HEK293 (cell line): ENCODE measurements at regions not wholly inside any gene's neighbourhood (a gene's known extent, or its start where the extent isn't known, plus 50 kb on each side); places are given as distances from the start of the nearest gene placed in this dataset.

Source experiments
- EGR2 ChIP-seq: fragments of 450-650 bp; formaldehyde crosslinking; IDR thresholded peaks from 2 replicates; pipeline ENCODE4 v1.5.1; 2016; ENCODE audit warnings: low read depth, missing biosample characterization, missing genetic modification characterization
- GLI2 ChIP-seq: fragments of 450-650 bp; formaldehyde crosslinking; IDR thresholded peaks from 2 replicates; pipeline ENCODE4; 2017; ENCODE audit warnings: missing biosample characterization, missing genetic modification characterization, low read depth, borderline replicate concordance
- GLI4 ChIP-seq: fragments of 450-650 bp; formaldehyde crosslinking; IDR thresholded peaks from 2 replicates; pipeline ENCODE4 v1.5.1; 2016; ENCODE audit warnings: missing biosample characterization, missing genetic modification characterization
- KLF9 ChIP-seq: fragments of 450-650 bp; formaldehyde crosslinking; IDR thresholded peaks from 2 replicates; pipeline ENCODE4 v1.5.1; 2016; ENCODE audit warnings: missing biosample characterization, missing genetic modification characterization, low read depth
- RBAK ChIP-seq: fragments of 450-650 bp; formaldehyde crosslinking; IDR thresholded peaks from 2 replicates; pipeline ENCODE4 v1.5.1; 2016; ENCODE audit warnings: missing biosample characterization, missing genetic modification characterization
- SETDB1 ChIP-seq: IDR thresholded peaks from one replicate; pipeline ENCODE4 v1.6.1; 2017; ENCODE audit warnings: mild to moderate bottlenecking, low read length, moderate library complexity, mixed read lengths; ENCODE audit not compliant: insufficient read length
- ZEB2 ChIP-seq: fragments of 450-650 bp; formaldehyde crosslinking; IDR thresholded peaks from 2 replicates; pipeline ENCODE4 v1.5.1; 2016; ENCODE audit warnings: missing biosample characterization, missing genetic modification characterization
- ZNF16 ChIP-seq: fragments of 450-650 bp; formaldehyde crosslinking; IDR thresholded peaks from 2 replicates; pipeline ENCODE4 v1.5.1; 2016; ENCODE audit warnings: low read depth, missing biosample characterization, missing genetic modification characterization
- ZNF169 ChIP-seq: fragments of 450-650 bp; formaldehyde crosslinking; IDR thresholded peaks from 2 replicates; pipeline ENCODE4 v1.5.1; 2016; ENCODE audit warnings: missing biosample characterization, missing genetic modification characterization
- ZNF184 ChIP-seq: fragments of 450-650 bp; IDR thresholded peaks from 2 replicates; pipeline ENCODE4 v1.5.1; 2018; ENCODE audit warnings: missing biosample characterization, mild to moderate bottlenecking, missing genetic modification characterization
- ZNF214 ChIP-seq: fragments of 450-650 bp; formaldehyde crosslinking; IDR thresholded peaks from 2 replicates; pipeline ENCODE4 v1.5.1; 2017; ENCODE audit warnings: missing biosample characterization, mild to moderate bottlenecking, missing genetic modification characterization, borderline replicate concordance
- ZNF292 ChIP-seq: fragments of 450-650 bp; formaldehyde crosslinking; IDR thresholded peaks from 2 replicates; pipeline ENCODE4 v1.5.1; 2016; ENCODE audit warnings: low read depth, missing biosample characterization, missing genetic modification characterization, borderline replicate concordance
- ZNF302 ChIP-seq: fragments of 450-650 bp; formaldehyde crosslinking; IDR thresholded peaks from 2 replicates; pipeline ENCODE4 v1.5.1; 2016; ENCODE audit warnings: missing biosample characterization, missing genetic modification characterization, low read depth
- ZNF311 ChIP-seq: fragments of 450-650 bp; formaldehyde crosslinking; IDR thresholded peaks from 2 replicates; pipeline ENCODE4 v1.5.1; 2017; ENCODE audit warnings: missing biosample characterization, missing genetic modification characterization, borderline replicate concordance
- ZNF335 ChIP-seq: fragments of 450-650 bp; formaldehyde crosslinking; conservative IDR thresholded peaks from 2 replicates; pipeline ENCODE4 v1.5.1; 2016; ENCODE audit warnings: missing biosample characterization, missing genetic modification characterization
- ZNF391 ChIP-seq: fragments of 450-650 bp; formaldehyde crosslinking; IDR thresholded peaks from 2 replicates; pipeline ENCODE4 v1.5.1; 2016; ENCODE audit warnings: low read depth, missing biosample characterization, missing genetic modification characterization, borderline replicate concordance
- ZNF501 ChIP-seq: fragments of 450-650 bp; formaldehyde crosslinking; IDR thresholded peaks from 2 replicates; pipeline ENCODE4 v1.5.1; 2016; ENCODE audit warnings: missing biosample characterization, missing genetic modification characterization
- ZNF558 ChIP-seq: fragments of 450-650 bp; formaldehyde crosslinking; IDR thresholded peaks from 2 replicates; pipeline ENCODE4 v1.5.1; 2016; ENCODE audit warnings: missing biosample characterization, missing genetic modification characterization
- ZNF596 ChIP-seq: fragments of 450-650 bp; IDR thresholded peaks from 2 replicates; pipeline ENCODE4 v1.5.0; 2018; ENCODE audit warnings: missing biosample characterization, mild to moderate bottlenecking, missing genetic modification characterization, moderate library complexity
- ZNF610 ChIP-seq: fragments of 450-650 bp; formaldehyde crosslinking; IDR thresholded peaks from 2 replicates; pipeline ENCODE4 v1.5.1; 2016; ENCODE audit warnings: missing biosample characterization, missing genetic modification characterization, borderline replicate concordance
- ZNF670 ChIP-seq: fragments of 450-650 bp; formaldehyde crosslinking; IDR thresholded peaks from 2 replicates; pipeline ENCODE4 v1.5.1; 2016; ENCODE audit warnings: missing biosample characterization, missing genetic modification characterization, low read depth
- ZNF701 ChIP-seq: fragments of 450-650 bp; formaldehyde crosslinking; IDR thresholded peaks from 2 replicates; pipeline ENCODE4 v1.5.1; 2016; ENCODE audit warnings: missing biosample characterization, missing genetic modification characterization
- ZNF792 ChIP-seq: fragments of 450-650 bp; formaldehyde crosslinking; IDR thresholded peaks from 2 replicates; pipeline ENCODE4 v1.5.1; 2016; ENCODE audit warnings: missing biosample characterization, missing genetic modification characterization
- ZNF830 ChIP-seq: fragments of 450-650 bp; IDR thresholded peaks from 2 replicates; pipeline ENCODE4 v1.5.0; 2018; ENCODE audit warnings: missing biosample characterization, missing genetic modification characterization, low read depth, mild to moderate bottlenecking, moderate library complexity
- TF ChIP-seq, protein P1 (sequence below): fragments of 450-650 bp; formaldehyde crosslinking; IDR thresholded peaks from 2 replicates; pipeline ENCODE4 v1.5.1; 2016; ENCODE audit warnings: missing biosample characterization, missing genetic modification characterization
- TF ChIP-seq, protein P2 (sequence below): fragments of 450-650 bp; formaldehyde crosslinking; IDR thresholded peaks from 2 replicates; pipeline ENCODE4 v1.5.1; 2016; ENCODE audit warnings: missing biosample characterization, missing genetic modification characterization
- TF ChIP-seq, protein P3 (sequence below): IDR thresholded peaks from 2 replicates; pipeline ENCODE4 v1.6.1; 2011; ENCODE audit warnings: mild to moderate bottlenecking, low read depth, low read length, borderline replicate concordance
- TF ChIP-seq, protein P4 (sequence below): fragments of 450-650 bp; formaldehyde crosslinking; conservative IDR thresholded peaks from 2 replicates; pipeline ENCODE4 v1.5.1; 2016; ENCODE audit warnings: low read depth, missing biosample characterization, missing genetic modification characterization
- TF ChIP-seq, protein P5 (sequence below): fragments of 450-650 bp; formaldehyde crosslinking; IDR thresholded peaks from 2 replicates; pipeline ENCODE4 v1.5.1; 2016; ENCODE audit warnings: missing biosample characterization, missing genetic modification characterization

DNA sequence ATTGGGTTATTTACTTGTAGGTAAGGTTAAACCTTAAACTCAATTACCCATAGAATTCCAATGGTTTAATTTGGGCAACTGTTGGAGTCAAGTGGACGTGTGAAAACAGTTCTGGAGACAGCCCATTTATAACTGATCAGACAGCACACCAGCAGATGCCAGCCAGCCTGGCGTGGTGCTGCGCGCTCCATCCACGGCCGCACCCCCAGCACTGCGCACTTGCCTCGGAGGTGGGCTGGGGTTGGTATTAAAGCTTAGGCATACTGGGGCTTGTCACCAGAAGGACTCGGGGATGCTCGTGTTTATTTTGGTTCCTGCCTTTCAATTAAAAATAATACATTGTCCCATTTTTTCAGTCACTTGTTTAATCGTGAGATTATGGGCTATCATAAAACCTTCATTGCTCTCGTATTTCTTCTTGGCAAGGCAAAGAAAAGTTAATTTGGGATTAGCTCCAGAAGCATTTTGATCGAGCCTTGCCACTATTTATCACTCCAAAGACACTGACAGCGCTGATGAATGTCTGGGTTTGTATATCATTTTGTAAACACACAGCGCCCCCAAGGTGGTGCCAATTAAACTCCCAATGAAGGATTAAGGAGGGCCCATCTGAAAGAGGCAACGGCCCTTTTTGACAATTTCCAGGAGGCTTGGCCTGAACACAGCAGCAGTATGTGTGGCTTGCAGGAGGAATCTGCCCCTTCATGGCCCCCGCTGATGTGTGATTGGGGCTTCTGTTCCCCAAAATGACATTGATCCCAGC lies 204.5 kb upstream of the CXCL12 start (continued):
- TF ChIP-seq, protein P1, sequence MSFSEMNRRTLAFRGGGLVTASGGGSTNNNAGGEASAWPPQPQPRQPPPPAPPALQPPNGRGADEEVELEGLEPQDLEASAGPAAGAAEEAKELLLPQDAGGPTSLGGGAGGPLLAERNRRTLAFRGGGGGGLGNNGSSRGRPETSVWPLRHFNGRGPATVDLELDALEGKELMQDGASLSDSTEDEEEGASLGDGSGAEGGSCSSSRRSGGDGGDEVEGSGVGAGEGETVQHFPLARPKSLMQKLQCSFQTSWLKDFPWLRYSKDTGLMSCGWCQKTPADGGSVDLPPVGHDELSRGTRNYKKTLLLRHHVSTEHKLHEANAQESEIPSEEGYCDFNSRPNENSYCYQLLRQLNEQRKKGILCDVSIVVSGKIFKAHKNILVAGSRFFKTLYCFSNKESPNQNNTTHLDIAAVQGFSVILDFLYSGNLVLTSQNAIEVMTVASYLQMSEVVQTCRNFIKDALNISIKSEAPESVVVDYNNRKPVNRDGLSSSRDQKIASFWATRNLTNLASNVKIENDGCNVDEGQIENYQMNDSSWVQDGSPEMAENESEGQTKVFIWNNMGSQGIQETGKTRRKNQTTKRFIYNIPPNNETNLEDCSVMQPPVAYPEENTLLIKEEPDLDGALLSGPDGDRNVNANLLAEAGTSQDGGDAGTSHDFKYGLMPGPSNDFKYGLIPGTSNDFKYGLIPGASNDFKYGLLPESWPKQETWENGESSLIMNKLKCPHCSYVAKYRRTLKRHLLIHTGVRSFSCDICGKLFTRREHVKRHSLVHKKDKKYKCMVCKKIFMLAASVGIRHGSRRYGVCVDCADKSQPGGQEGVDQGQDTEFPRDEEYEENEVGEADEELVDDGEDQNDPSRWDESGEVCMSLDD (tag by site-specific recombination) = no peak
- TF ChIP-seq ZNF596 (tag by site-specific recombination) (peak; percentile 49), ZNF214 (tag by site-specific recombination) (no peak), SETDB1 (no peak), ZNF184 (no peak), ZNF501 (no peak; the same call in 1 of the 2 replicates), ZNF558 (tag by site-specific recombination) (no peak), ZNF792 (tag by site-specific recombination) (no peak), RBAK (tag by site-specific recombination) (no peak), ZNF169 (tag by site-specific recombination) (no peak), ZNF701 (tag by site-specific recombination) (no peak), ZNF292 (no peak), ZNF335 (tag by site-specific recombination) (peak; percentile 78), ZNF16 (no peak), GLI2 (tag by site-specific recombination) (peak; percentile 87), EGR2 (no peak), ZNF391 (tag by site-specific recombination) (no peak), ZNF311 (tag by site-specific recombination) (no peak), KLF9 (tag by site-specific recombination) (no peak), ZEB2 (peak; percentile 73), ZNF670 (tag by site-specific recombination) (no peak), GLI4 (tag by site-specific recombination) (no peak), ZNF830 (tag by site-specific recombination) (no peak), ZNF302 (tag by site-specific recombination) (no peak), ZNF610 (tag by site-specific recombination) (no peak)
- TF ChIP-seq, protein P2, sequence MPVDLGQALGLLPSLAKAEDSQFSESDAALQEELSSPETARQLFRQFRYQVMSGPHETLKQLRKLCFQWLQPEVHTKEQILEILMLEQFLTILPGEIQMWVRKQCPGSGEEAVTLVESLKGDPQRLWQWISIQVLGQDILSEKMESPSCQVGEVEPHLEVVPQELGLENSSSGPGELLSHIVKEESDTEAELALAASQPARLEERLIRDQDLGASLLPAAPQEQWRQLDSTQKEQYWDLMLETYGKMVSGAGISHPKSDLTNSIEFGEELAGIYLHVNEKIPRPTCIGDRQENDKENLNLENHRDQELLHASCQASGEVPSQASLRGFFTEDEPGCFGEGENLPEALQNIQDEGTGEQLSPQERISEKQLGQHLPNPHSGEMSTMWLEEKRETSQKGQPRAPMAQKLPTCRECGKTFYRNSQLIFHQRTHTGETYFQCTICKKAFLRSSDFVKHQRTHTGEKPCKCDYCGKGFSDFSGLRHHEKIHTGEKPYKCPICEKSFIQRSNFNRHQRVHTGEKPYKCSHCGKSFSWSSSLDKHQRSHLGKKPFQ (tag by site-specific recombination) = 0 out of 2 replicates have a peak, but pooled peaks have one; percentile 28
- TF ChIP-seq, protein P3, sequence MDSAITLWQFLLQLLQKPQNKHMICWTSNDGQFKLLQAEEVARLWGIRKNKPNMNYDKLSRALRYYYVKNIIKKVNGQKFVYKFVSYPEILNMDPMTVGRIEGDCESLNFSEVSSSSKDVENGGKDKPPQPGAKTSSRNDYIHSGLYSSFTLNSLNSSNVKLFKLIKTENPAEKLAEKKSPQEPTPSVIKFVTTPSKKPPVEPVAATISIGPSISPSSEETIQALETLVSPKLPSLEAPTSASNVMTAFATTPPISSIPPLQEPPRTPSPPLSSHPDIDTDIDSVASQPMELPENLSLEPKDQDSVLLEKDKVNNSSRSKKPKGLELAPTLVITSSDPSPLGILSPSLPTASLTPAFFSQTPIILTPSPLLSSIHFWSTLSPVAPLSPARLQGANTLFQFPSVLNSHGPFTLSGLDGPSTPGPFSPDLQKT = no peak
- TF ChIP-seq, protein P4, sequence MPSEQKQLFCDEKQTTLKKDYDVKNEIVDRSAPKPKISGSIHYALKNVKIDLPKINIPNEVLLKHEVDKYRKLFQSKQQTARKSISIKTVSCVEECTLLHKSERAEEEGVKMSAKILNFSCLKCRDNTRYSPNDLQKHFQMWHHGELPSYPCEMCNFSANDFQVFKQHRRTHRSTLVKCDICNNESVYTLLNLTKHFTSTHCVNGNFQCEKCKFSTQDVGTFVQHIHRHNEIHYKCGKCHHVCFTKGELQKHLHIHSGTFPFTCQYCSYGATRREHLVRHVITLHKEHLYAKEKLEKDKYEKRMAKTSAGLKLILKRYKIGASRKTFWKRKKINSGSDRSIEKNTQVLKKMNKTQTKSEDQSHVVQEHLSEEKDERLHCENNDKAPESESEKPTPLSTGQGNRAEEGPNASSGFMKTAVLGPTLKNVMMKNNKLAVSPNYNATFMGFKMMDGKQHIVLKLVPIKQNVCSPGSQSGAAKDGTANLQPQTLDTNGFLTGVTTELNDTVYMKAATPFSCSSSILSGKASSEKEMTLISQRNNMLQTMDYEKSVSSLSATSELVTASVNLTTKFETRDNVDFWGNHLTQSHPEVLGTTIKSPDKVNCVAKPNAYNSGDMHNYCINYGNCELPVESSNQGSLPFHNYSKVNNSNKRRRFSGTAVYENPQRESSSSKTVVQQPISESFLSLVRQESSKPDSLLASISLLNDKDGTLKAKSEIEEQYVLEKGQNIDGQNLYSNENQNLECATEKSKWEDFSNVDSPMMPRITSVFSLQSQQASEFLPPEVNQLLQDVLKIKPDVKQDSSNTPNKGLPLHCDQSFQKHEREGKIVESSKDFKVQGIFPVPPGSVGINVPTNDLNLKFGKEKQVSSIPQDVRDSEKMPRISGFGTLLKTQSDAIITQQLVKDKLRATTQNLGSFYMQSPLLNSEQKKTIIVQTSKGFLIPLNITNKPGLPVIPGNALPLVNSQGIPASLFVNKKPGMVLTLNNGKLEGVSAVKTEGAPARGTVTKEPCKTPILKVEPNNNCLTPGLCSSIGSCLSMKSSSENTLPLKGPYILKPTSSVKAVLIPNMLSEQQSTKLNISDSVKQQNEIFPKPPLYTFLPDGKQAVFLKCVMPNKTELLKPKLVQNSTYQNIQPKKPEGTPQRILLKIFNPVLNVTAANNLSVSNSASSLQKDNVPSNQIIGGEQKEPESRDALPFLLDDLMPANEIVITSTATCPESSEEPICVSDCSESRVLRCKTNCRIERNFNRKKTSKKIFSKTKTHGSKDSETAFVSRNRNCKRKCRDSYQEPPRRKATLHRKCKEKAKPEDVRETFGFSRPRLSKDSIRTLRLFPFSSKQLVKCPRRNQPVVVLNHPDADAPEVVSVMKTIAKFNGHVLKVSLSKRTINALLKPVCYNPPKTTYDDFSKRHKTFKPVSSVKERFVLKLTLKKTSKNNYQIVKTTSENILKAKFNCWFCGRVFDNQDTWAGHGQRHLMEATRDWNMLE (tag by site-specific recombination) = no peak
- TF ChIP-seq, protein P5, sequence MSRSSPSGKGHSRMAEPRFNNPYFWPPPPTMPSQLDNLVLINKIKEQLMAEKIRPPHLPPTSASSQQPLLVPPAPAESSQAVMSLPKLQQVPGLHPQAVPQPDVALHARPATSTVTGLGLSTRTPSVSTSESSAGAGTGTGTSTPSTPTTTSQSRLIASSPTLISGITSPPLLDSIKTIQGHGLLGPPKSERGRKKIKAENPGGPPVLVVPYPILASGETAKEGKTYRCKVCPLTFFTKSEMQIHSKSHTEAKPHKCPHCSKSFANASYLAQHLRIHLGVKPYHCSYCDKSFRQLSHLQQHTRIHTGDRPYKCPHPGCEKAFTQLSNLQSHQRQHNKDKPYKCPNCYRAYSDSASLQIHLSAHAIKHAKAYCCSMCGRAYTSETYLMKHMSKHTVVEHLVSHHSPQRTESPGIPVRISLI = no peak
